ENCODE measurements at regions not wholly inside any gene's neighbourhood (a gene's known extent, or its start where the extent isn't known, plus 50 kb on each side); places are given as distances from the start of the nearest gene placed in this dataset.

GRCh38 chr15:36517758-36518157, 61.7 kb upstream of the CDIN1 start:
- no peak for DNase-seq

- no peak for DNase-seq
These were observed 60.4 kb upstream of the CDIN1 start for GRCh38 chr15:36519067-36519466.

GRCh38 chr15:36525430-36525829, 54.0 kb upstream of the CDIN1 start:
- DNase-seq = no peak

- no peak for DNase-seq
These were observed 51.9 kb upstream of the CDIN1 start for GRCh38 chr15:36527235-36528162.

GRCh38 chr15:36529296-36530011, 50.0 kb upstream of the CDIN1 start:
- DNase-seq = no peak

Data from muscle of arm (tissue), 1 donor.